ENCODE measurements at regions not wholly inside any gene's neighbourhood (a gene's known extent, or its start where the extent isn't known, plus 50 kb on each side); places are given as distances from the start of the nearest gene placed in this dataset.

DNA sequence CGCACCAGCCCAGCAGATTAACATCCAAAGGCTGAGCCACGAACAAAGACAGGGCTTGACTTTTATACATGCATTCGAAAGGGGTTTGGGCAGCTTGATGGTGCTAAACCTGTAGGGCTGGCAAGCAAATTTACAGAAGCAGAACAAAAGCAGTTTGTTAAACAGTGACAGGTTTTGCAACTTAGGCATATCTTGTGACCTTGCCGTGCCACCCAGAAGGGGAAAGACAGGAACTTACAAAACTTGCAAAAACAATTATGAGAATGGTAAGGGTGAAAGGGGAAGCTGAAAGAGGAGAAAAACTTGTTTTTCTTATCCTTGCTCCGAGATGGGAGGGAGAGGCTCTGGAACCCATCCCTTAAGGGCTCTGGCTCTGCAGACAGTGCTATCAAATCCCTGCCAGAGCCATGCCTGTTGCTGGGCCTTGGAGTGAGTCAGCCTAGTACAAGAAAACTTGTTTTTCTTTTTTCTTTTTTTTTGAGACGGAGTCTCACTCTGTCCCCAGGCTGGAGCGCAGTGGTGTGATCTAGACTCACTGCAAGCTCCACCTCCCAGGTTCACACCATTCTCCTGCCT is 1325.2 kb upstream of the PRR20A start:
- TF ChIP-seq, protein P1, sequence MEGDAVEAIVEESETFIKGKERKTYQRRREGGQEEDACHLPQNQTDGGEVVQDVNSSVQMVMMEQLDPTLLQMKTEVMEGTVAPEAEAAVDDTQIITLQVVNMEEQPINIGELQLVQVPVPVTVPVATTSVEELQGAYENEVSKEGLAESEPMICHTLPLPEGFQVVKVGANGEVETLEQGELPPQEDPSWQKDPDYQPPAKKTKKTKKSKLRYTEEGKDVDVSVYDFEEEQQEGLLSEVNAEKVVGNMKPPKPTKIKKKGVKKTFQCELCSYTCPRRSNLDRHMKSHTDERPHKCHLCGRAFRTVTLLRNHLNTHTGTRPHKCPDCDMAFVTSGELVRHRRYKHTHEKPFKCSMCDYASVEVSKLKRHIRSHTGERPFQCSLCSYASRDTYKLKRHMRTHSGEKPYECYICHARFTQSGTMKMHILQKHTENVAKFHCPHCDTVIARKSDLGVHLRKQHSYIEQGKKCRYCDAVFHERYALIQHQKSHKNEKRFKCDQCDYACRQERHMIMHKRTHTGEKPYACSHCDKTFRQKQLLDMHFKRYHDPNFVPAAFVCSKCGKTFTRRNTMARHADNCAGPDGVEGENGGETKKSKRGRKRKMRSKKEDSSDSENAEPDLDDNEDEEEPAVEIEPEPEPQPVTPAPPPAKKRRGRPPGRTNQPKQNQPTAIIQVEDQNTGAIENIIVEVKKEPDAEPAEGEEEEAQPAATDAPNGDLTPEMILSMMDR (IDR thresholded peaks at IDR 0.05) = no peak
- TF ChIP-seq POLR2A (IDR thresholded peaks at IDR 0.05) = no peak

Measured in thyroid gland (tissue), 4 donors.